Fibroblast of skin of right biceps (primary cell): ENCODE measurements at regions not wholly inside any gene's neighbourhood (a gene's known extent, or its start where the extent isn't known, plus 50 kb on each side); places are given as distances from the start of the nearest gene placed in this dataset.
A peak's percentile ranks its signal among the peaks of the same experiment; 100 is the strongest.

Experiments used
- DNase-seq: peaks from one replicate; pipeline ENCODE4 v3.0.0-alpha.2; 2013

GRCh38 chr21:28263974-28264373 lies 728.7 kb downstream of the LTN1 start:
- DNase-seq: no peak

GRCh38 chr21:28261298-28261697 lies 731.4 kb downstream of the LTN1 start:
- DNase-seq: no peak

GRCh38 chr21:28257276-28257675 lies 735.4 kb downstream of the LTN1 start:
- DNase-seq: no peak

- no peak for DNase-seq
These were observed 735.8 kb downstream of the LTN1 start for GRCh38 chr21:28256837-28257236.

- DNase-seq: peak; percentile 68
These were observed 736.3 kb downstream of the LTN1 start for GRCh38 chr21:28256420-28256831.

GRCh38 chr21:28253961-28254360 lies 738.7 kb downstream of the LTN1 start:
- peak; percentile 43 for DNase-seq

- peak; percentile 87 for DNase-seq
These were observed 739.3 kb downstream of the LTN1 start for GRCh38 chr21:28253338-28253737.

GRCh38 chr21:28252928-28253327 lies 739.7 kb downstream of the LTN1 start:
- peak; percentile 44 for DNase-seq

- DNase-seq: no peak
These were observed 741.7 kb downstream of the LTN1 start for GRCh38 chr21:28250946-28251345.

GRCh38 chr21:28247454-28248020 lies 745.1 kb downstream of the LTN1 start:
- no peak for DNase-seq

GRCh38 chr21:28240586-28240985 lies 752.1 kb downstream of the LTN1 start:
- no peak for DNase-seq

GRCh38 chr21:28239340-28239739 lies 753.3 kb downstream of the LTN1 start:
- no peak for DNase-seq

- DNase-seq: no peak
These were observed 755.0 kb downstream of the LTN1 start for GRCh38 chr21:28237661-28238060.

- no peak for DNase-seq
These were observed 757.3 kb downstream of the LTN1 start for GRCh38 chr21:28235169-28235895.

- no peak for DNase-seq
These were observed 758.4 kb downstream of the LTN1 start for GRCh38 chr21:28234326-28234725.

GRCh38 chr21:28233536-28234220 lies 759.0 kb downstream of the LTN1 start:
- DNase-seq: no peak

GRCh38 chr21:28230559-28230958 lies 762.1 kb downstream of the LTN1 start:
- peak; percentile 62 for DNase-seq

- peak; percentile 88 for DNase-seq
These were observed 762.9 kb downstream of the LTN1 start for GRCh38 chr21:28229814-28230213.

- DNase-seq: no peak
These were observed 764.1 kb downstream of the LTN1 start for GRCh38 chr21:28228636-28228995.

GRCh38 chr21:28227881-28228635 lies 764.6 kb downstream of the LTN1 start:
- peak; percentile 26 for DNase-seq

- no peak for DNase-seq
These were observed 766.1 kb downstream of the LTN1 start for GRCh38 chr21:28226563-28226962.

GRCh38 chr21:28224191-28224726 lies 768.4 kb downstream of the LTN1 start:
- DNase-seq: no peak

GRCh38 chr21:28221984-28222383 lies 770.7 kb downstream of the LTN1 start:
- no peak for DNase-seq
